ENCODE measurements at regions not wholly inside any gene's neighbourhood (a gene's known extent, or its start where the extent isn't known, plus 50 kb on each side); places are given as distances from the start of the nearest gene placed in this dataset.
A peak's percentile ranks its signal among the peaks of the same experiment; 100 is the strongest.
"Not testable (repeated sequence)": the region's sequence is repeated elsewhere in the genome, so short reads cannot be mapped to it uniquely, and the experiment has no call there.

- DNase-seq (peak in 1 of 3 donors; percentile 16), ATAC-seq (no peak)
- Histone ChIP-seq H3K36me3 (no peaks in the 10 kb centered on the region), H3K27me3 (no peaks in the 10 kb centered on the region), H3K4me1 (no peaks in the 10 kb centered on the region), H3K9me3 (no peaks in the 10 kb centered on the region), H3K4me3 (no peak overlapping the region), H3K27ac (no peak overlapping the region)
- no peak for TF ChIP-seq POLR2A (IDR thresholded peaks at IDR 0.05)
- TF ChIP-seq CTCF (IDR thresholded peaks at IDR 0.05) = no peak
- 98% methylated on average over 10 of the region's 17 CpGs for WGBS (ENCODE audit: insufficient coverage, low coverage, low lambda C conversion rate, missing lambda C conversion rate)
- intact Hi-C loops (cut with DNase I) = no loop called here
These were observed 160.4 kb downstream of the CTTN start for GRCh38 chr11:70558681-70559080.

DNA sequence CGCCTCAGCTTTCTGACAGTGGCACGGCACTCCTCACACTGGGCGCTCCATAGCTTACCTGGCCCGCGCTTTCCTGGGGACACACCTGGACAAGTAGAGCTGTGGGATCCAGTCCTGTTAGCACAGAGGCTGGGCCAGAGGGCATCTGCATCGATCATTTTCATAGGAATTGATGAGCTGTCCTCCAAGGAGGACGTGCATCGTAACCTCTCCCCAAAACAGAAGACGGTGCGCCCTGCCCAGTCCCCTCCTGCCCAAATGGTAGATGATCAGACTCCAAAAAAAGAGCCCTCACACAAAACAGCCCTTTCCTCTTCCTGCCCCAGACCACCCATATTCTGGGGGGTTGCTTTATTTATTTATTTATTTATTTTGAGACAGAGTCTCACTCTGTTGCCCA is 161.2 kb downstream of the CTTN start:
- intact Hi-C loops (cut with DNase I) = no loop called here
- DNase-seq (peak in 1 of 3 donors; percentile 36), ATAC-seq (no peak)
- TF ChIP-seq POLR2A (IDR thresholded peaks at IDR 0.05) (no peak), CTCF (IDR thresholded peaks at IDR 0.05) (no peak)
- no peaks in the 10 kb centered on the region for H3K4me1 ChIP-seq
- no peak overlapping the region for H3K4me3 ChIP-seq
- H3K36me3 ChIP-seq = no peaks in the 10 kb centered on the region
- H3K9me3 ChIP-seq = no peaks in the 10 kb centered on the region
- H3K27me3 ChIP-seq = no peaks in the 10 kb centered on the region
- WGBS (ENCODE audit: insufficient coverage, low coverage, low lambda C conversion rate, missing lambda C conversion rate) = 83% methylated on average over 6 of the region's 10 CpGs
- H3K27ac ChIP-seq = no peak overlapping the region

- 96% methylated on average over 12 of the region's 13 CpGs for WGBS (ENCODE audit: insufficient coverage, low coverage, low lambda C conversion rate, missing lambda C conversion rate)
- H3K9me3 ChIP-seq; H3K27ac ChIP-seq; H3K4me3 ChIP-seq; H3K4me1 ChIP-seq; H3K27me3 ChIP-seq; H3K36me3 ChIP-seq; DNase-seq; intact Hi-C loops (cut with DNase I); ATAC-seq: not testable (repeated sequence)
These were observed 162.3 kb downstream of the CTTN start for GRCh38 chr11:70560621-70561020.

DNA sequence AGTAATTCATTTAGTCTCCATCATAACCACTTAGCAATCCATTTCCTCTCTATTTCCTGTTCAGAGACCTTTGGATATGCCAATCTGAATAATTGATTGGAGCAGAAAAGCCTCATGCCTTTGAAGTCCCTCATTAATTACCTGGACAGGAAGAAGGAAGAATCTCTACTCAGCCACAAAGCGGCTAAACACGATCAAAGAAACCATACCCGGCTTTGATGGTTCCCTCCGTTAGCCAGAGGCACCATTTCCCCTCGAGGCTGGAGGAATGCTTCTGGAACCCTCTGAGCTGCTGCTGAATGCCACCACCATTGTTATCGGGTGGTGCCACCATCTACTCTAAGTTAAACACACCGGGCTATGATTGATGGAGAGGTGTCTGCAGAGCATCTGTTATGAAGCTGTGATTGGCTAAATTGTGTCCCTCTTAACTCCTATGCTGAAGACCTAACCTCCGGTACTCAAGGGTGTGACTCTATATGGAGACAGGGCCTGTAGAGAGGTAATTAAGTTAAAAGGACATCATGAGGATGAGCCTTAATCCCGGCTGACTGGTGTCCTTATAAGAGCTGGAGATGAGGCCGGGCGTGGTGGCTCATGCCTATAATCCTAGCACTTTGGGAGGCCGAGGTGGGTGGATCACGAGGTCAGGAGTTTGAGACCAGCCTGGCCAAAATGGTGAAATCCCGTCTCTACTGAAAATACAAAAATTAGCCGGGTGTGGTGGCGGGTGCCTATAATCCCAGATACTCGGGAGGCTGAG is 168.6 kb downstream of the CTTN start:
- H3K9me3 ChIP-seq = no peaks in the 10 kb centered on the region
- TF ChIP-seq POLR2A (IDR thresholded peaks at IDR 0.05) = no peak
- no peak for TF ChIP-seq CTCF (IDR thresholded peaks at IDR 0.05)
- WGBS (ENCODE audit: insufficient coverage, low coverage, low lambda C conversion rate, missing lambda C conversion rate) = 79% methylated on average over 12 of the region's 17 CpGs
- no peaks in the 10 kb centered on the region for H3K27me3 ChIP-seq
- DNase-seq = no peak
- H3K36me3 ChIP-seq = no peaks in the 10 kb centered on the region
- intact Hi-C loops (cut with DNase I) = no loop called here
- ATAC-seq = no peak
- H3K4me3 ChIP-seq = no peak overlapping the region
- no peaks in the 10 kb centered on the region for H3K4me1 ChIP-seq
- H3K27ac ChIP-seq = no peak overlapping the region

GRCh38 chr11:70567680-70568034 is 169.3 kb downstream of the CTTN start:
- DNase-seq (no peak), ATAC-seq (peak in 1 of 4 donors; percentile 11)
- Histone ChIP-seq H3K4me3 (peak overlapping the region in 1 of 3 donors; percentile 26), H3K27me3 (no peaks in the 10 kb centered on the region), H3K4me1 (no peaks in the 10 kb centered on the region), H3K9me3 (no peaks in the 10 kb centered on the region), H3K36me3 (no peaks in the 10 kb centered on the region), H3K27ac (no peak overlapping the region)
- 68% methylated on average over 3 of the region's 8 CpGs for WGBS (ENCODE audit: insufficient coverage, low coverage, low lambda C conversion rate, missing lambda C conversion rate)
- intact Hi-C loops (cut with DNase I) = no loop called here
- TF ChIP-seq POLR2A (IDR thresholded peaks at IDR 0.05) (no peak), CTCF (IDR thresholded peaks at IDR 0.05) (no peak)
